Fibroblast of mammary gland (primary cell): ENCODE measurements at regions not wholly inside any gene's neighbourhood (a gene's known extent, or its start where the extent isn't known, plus 50 kb on each side); places are given as distances from the start of the nearest gene placed in this dataset.

Experiments
- DNase-seq: peaks from one replicate; pipeline ENCODE4 v3.0.0-alpha.2; 2010; ENCODE audit warnings: low read depth
- H3K4me3 ChIP-seq: 2 replicates; pipeline ENCODE4 v1.5.1; 2011; ENCODE audit warnings: low read depth, mild to moderate bottlenecking, low read length, moderate library complexity; ENCODE audit not compliant: control insufficient read depth
- TF ChIP-seq, protein P1 (sequence below): conservative IDR thresholded peaks from 2 replicates; pipeline ENCODE4 v1.5.1; 2011; ENCODE audit warnings: low read depth, low read length, inconsistent platforms; ENCODE audit not compliant: control insufficient read depth, insufficient read depth

DNA sequence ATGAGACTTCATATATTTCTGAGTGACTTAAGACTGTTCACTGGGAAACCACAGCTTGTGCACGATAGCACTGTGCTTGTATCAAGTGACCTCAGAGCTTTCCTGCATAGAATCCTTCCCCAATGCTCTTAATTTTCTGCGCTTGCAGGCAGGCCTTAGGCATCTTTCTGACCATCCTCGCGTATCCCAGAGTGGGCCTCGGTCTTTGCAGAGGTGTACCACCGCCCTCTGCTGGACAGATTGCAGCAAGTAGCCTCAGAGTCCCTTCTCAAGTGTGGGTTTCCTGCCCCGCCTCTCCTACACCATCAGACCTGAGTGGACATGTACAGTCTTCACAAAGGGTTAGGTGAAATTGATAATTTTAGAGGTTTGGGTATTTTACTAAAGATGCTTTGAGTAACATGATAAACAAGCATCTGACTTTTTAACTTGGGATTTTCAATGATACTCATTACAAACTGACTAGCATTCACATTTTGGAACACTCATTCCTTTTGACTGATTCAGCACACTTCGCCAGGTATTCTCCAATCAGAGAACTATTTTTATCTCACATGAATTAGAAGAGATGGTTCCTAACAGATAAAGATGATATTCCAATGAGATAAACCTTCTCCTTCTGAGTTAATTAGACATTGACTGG is 246.5 kb upstream of the USP25 start:
- TF ChIP-seq, protein P1, sequence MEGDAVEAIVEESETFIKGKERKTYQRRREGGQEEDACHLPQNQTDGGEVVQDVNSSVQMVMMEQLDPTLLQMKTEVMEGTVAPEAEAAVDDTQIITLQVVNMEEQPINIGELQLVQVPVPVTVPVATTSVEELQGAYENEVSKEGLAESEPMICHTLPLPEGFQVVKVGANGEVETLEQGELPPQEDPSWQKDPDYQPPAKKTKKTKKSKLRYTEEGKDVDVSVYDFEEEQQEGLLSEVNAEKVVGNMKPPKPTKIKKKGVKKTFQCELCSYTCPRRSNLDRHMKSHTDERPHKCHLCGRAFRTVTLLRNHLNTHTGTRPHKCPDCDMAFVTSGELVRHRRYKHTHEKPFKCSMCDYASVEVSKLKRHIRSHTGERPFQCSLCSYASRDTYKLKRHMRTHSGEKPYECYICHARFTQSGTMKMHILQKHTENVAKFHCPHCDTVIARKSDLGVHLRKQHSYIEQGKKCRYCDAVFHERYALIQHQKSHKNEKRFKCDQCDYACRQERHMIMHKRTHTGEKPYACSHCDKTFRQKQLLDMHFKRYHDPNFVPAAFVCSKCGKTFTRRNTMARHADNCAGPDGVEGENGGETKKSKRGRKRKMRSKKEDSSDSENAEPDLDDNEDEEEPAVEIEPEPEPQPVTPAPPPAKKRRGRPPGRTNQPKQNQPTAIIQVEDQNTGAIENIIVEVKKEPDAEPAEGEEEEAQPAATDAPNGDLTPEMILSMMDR, result peak; percentile 96
- DNase-seq, result peak; percentile 90
- H3K4me3 ChIP-seq, result no peak overlapping the region

DNA sequence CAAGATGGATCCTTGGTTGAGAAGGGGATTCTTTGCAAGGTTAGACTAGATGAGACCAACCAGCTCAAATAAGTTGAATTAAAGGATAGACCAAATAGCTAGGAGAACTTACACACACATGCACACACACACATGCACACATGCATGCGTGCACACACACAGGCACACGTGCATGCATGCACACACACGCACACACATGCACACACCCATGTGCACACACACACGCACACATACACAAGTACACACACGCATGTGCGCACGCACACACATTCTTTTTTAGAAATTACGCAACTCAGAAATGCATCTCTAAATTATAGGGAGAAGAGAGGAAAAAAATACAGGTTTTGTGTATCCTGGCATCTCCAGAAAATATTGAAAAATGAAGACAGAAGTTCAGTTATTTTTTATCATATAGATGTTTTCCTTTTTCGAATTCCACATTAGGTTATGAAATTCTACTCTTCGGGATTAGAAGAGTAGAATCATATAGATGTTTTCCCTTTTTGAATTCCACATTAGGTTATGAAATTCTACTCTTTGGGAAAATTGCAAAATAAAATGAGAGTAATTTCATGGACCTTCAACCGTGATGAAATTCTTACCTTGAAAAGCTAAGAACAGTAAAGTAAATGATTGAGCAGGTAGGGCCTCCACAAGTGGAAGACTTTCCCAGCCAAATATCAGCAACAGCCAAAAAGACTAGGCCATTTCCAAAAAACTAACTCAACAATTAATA is 243.2 kb upstream of the USP25 start:
- TF ChIP-seq, protein P1, result no peak
- no peak for DNase-seq
- no peak overlapping the region for H3K4me3 ChIP-seq

DNA sequence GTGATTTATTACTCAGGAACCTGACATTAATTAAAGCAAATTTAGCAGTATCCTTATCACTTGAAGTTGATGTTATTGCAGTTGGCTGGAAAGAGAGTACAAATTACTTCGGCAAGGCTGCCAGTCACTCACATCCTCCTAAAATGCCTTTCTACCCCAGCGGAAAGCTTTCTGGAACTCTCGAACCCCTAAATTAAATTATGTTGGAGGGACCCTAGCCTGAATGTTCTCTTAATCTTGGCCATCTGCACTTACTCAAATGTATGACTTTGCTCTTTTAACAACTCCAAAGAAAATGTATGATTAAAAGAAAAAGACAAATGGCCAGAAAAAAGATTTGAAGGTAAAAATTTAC is 242.6 kb upstream of the USP25 start:
- H3K4me3 ChIP-seq, result no peak overlapping the region
- DNase-seq, result no peak
- TF ChIP-seq, protein P1, result no peak

DNA sequence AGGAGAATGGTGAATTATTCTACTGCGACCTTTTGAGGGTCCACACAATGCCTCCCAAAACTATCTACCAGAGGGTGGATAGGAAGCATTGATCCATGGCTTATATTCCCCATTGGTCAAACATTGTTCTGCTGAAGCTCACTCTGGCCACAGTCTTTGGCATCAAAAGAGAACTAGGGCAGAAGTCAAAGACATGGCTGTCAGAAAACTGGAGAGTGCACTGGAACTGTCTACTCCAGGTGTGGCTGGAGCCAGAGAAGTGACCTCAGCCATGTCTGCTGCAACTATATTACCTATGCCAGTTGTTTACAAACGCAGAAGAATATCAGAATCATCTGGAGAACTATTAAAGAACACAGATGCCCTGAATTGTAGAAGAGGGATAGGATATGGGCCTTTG is 238.7 kb upstream of the USP25 start:
- no peak overlapping the region for H3K4me3 ChIP-seq
- TF ChIP-seq, protein P1, result no peak
- DNase-seq, result no peak

DNA sequence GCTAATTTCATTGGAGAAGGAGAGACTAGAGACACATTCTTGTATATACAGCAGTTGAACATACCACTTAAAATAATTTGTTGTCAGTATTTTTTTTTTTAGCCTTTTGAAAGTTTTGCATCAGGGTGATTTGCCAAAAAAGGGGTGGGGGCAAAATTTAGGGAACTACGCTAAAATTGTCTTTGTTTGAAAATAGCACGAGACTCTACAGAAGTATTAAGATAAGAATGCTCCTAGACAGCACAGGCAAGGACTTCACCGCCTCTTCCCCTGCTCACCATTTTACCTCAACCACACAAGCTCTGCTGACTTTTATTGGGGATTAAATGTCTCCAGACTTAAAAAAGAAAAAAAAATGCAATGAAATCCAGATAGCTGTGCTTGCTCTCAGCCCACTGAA is 236.1 kb upstream of the USP25 start:
- TF ChIP-seq, protein P1, result no peak
- DNase-seq, result no peak
- no peak overlapping the region for H3K4me3 ChIP-seq

DNA sequence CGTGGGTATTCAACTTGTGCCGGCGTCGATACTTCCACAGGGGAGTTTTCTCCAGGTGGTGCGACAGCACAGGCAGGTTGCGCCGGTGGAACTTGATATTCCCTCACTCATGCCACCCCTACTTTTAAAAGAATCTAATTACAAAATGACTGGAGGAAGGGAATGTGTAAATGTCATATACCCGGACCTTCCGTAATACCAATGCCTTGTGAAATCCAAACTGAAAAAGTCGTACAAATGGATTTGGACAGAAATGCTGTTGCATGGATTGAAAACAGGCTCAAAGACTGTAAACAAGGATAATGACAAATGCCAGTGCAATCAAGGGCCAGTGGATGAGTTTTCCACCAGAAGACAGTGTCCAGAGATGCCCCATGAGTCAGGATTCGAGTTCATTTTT is 235.3 kb upstream of the USP25 start:
- TF ChIP-seq, protein P1, result no peak
- H3K4me3 ChIP-seq, result no peak overlapping the region

More for the DNA sequence above, 235.3 kb upstream of the USP25 start:
- DNase-seq, result no peak
